ENCODE measurements at regions not wholly inside any gene's neighbourhood (a gene's known extent, or its start where the extent isn't known, plus 50 kb on each side); places are given as distances from the start of the nearest gene placed in this dataset.
"Not testable (repeated sequence)": the region's sequence is repeated elsewhere in the genome, so short reads cannot be mapped to it uniquely, and the experiment has no call there.

DNA sequence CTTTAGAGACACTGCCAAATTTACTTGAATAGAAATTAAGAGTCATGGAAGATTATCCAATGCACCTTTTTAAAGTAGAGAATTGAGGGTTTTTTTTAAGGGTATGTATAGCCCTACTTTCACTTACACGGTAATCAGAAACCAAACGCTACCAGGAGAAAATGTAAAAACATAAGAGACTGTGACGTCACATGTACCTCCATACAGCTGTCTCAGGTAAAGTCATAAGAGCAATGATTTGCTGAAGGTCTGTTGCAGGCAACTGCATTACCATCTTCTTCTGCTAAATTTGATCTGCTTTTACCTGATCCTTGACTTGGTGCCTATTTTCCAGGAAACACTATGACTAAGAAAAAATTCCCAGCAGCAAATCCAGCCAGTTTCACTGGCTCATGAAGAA is 478.5 kb upstream of the DDX18 start:
- H3K9me3 ChIP-seq (ENCODE audit: control insufficient read depth, low read depth, low read length) = no peaks in the 10 kb centered on the region
- no peaks in the 10 kb centered on the region for H3K27me3 ChIP-seq (ENCODE audit: control insufficient read depth, insufficient read depth, low read length)
- 100% methylated on average over 1 of the region's 3 CpGs for WGBS (ENCODE audit: insufficient coverage, low lambda C conversion rate)
- H3K4me3 ChIP-seq (ENCODE audit: low read length) = no peak overlapping the region
- H3K27ac ChIP-seq (ENCODE audit: low read length) = no peak overlapping the region
- H3K4me1 ChIP-seq (ENCODE audit: control insufficient read depth, insufficient read depth, low read length) = no peaks in the 10 kb centered on the region
- H3K36me3 ChIP-seq (ENCODE audit: control insufficient read depth, insufficient read depth, low read length) = no peaks in the 10 kb centered on the region
- no peak for DNase-seq

- Histone ChIP-seq H3K27ac (ENCODE audit: low read length) (no peak overlapping the region), H3K9me3 (ENCODE audit: control insufficient read depth, low read depth, low read length) (no peaks in the 10 kb centered on the region), H3K27me3 (ENCODE audit: control insufficient read depth, insufficient read depth, low read length) (no peaks in the 10 kb centered on the region), H3K4me1 (ENCODE audit: control insufficient read depth, insufficient read depth, low read length) (no peaks in the 10 kb centered on the region), H3K36me3 (ENCODE audit: control insufficient read depth, insufficient read depth, low read length) (no peaks in the 10 kb centered on the region), H3K4me3 (ENCODE audit: low read length) (no peak overlapping the region)
- no peak for DNase-seq
- no CpG with 5 or more reads among the region's 4 CpGs for WGBS (ENCODE audit: insufficient coverage, low lambda C conversion rate)
Observed at GRCh38 chr2:117336496-117336895, 478.0 kb upstream of the DDX18 start.

GRCh38 chr2:117337981-117338380 is 476.5 kb upstream of the DDX18 start:
- WGBS (ENCODE audit: insufficient coverage, low lambda C conversion rate) = no CpG with 5 or more reads among the region's 3 CpGs
- not testable (repeated sequence) for H3K36me3 ChIP-seq (ENCODE audit: control insufficient read depth, insufficient read depth, low read length); H3K4me3 ChIP-seq (ENCODE audit: low read length); H3K9me3 ChIP-seq (ENCODE audit: control insufficient read depth, low read depth, low read length); H3K4me1 ChIP-seq (ENCODE audit: control insufficient read depth, insufficient read depth, low read length); H3K27ac ChIP-seq (ENCODE audit: low read length); DNase-seq; H3K27me3 ChIP-seq (ENCODE audit: control insufficient read depth, insufficient read depth, low read length)

DNA sequence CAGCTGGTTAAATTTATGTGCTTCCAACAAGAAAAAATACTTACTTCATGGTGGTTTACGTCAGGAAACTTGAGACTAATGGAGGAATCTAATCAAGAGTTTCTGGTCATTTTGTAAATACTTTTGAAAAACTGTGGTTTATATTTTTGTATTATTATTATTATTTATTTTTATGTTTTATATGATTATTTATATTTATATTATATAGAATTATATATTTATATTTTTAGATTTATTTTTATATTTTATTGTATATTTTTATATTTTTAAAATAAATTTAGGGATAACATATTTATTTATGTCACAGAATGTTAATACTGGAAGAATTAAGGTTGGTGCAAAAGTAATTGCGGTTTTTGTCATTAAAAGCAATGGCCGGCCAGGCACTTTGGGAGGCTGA is 474.5 kb upstream of the DDX18 start:
- no peak overlapping the region for H3K27ac ChIP-seq (ENCODE audit: low read length)
- H3K4me3 ChIP-seq (ENCODE audit: low read length) = no peak overlapping the region
- 86% methylated on average over 1 of the region's 3 CpGs for WGBS (ENCODE audit: insufficient coverage, low lambda C conversion rate)
- no peaks in the 10 kb centered on the region for H3K27me3 ChIP-seq (ENCODE audit: control insufficient read depth, insufficient read depth, low read length)
- no peak for DNase-seq
- no peaks in the 10 kb centered on the region for H3K9me3 ChIP-seq (ENCODE audit: control insufficient read depth, low read depth, low read length)
- no peaks in the 10 kb centered on the region for H3K4me1 ChIP-seq (ENCODE audit: control insufficient read depth, insufficient read depth, low read length)
- no peaks in the 10 kb centered on the region for H3K36me3 ChIP-seq (ENCODE audit: control insufficient read depth, insufficient read depth, low read length)

DNA sequence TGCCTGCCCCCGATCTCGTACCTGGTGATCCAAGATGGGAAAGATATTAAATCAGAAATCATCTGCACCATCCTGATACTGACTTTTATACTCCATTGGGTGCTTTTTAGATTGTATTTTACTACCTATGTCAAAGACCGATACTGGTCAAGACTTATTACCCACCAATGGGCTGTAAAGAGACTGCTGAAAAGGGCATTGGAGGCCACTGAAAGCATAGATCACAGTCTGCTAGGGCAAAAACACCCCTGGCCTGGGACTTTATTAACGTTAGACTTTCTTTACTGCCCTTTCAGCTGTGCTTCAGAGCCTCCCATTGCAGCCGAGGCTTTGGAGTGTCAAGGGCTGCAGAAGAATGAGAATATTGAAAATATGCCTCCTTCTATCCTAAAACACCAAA is 472.8 kb upstream of the DDX18 start:
- WGBS (ENCODE audit: insufficient coverage, low lambda C conversion rate) = 100% methylated on average over 1 of the region's 5 CpGs

DNA sequence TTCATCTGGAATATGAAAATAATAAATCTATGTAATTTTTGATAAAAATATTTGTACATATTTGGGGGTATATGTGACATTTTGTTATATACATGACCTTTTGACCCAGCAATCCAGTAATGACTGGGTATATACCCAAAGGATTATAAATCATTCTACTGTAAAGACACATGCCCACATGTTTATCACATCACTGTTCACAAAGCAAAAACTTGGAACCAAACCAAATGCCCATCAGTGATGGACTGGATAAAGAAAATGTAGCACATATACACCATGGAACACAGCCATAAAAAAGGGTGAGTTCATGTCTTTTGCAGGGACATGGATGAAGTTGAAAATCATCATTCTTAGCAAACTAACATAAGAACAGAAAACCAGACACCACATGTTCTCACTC is 472.1 kb upstream of the DDX18 start:
- no peaks in the 10 kb centered on the region for H3K9me3 ChIP-seq (ENCODE audit: control insufficient read depth, low read depth, low read length)
- DNase-seq = no peak
- no peak overlapping the region for H3K4me3 ChIP-seq (ENCODE audit: low read length)
- H3K4me1 ChIP-seq (ENCODE audit: control insufficient read depth, insufficient read depth, low read length) = no peaks in the 10 kb centered on the region
- no peaks in the 10 kb centered on the region for H3K27me3 ChIP-seq (ENCODE audit: control insufficient read depth, insufficient read depth, low read length)
- no peak overlapping the region for H3K27ac ChIP-seq (ENCODE audit: low read length)
- H3K36me3 ChIP-seq (ENCODE audit: control insufficient read depth, insufficient read depth, low read length) = no peaks in the 10 kb centered on the region

More for the DNA sequence above, 472.8 kb upstream of the DDX18 start:
- Histone ChIP-seq H3K27me3 (ENCODE audit: control insufficient read depth, insufficient read depth, low read length) (no peaks in the 10 kb centered on the region), H3K27ac (ENCODE audit: low read length) (no peak overlapping the region), H3K36me3 (ENCODE audit: control insufficient read depth, insufficient read depth, low read length) (no peaks in the 10 kb centered on the region), H3K9me3 (ENCODE audit: control insufficient read depth, low read depth, low read length) (no peaks in the 10 kb centered on the region), H3K4me3 (ENCODE audit: low read length) (no peak overlapping the region), H3K4me1 (ENCODE audit: control insufficient read depth, insufficient read depth, low read length) (no peaks in the 10 kb centered on the region)
- no peak for DNase-seq

- H3K36me3 ChIP-seq (ENCODE audit: control insufficient read depth, insufficient read depth, low read length) = no peaks in the 10 kb centered on the region
- DNase-seq = no peak
- H3K27ac ChIP-seq (ENCODE audit: low read length) = no peak overlapping the region
- H3K4me1 ChIP-seq (ENCODE audit: control insufficient read depth, insufficient read depth, low read length) = no peaks in the 10 kb centered on the region
- no peaks in the 10 kb centered on the region for H3K27me3 ChIP-seq (ENCODE audit: control insufficient read depth, insufficient read depth, low read length)
- H3K9me3 ChIP-seq (ENCODE audit: control insufficient read depth, low read depth, low read length) = no peaks in the 10 kb centered on the region
- no peak overlapping the region for H3K4me3 ChIP-seq (ENCODE audit: low read length)
- WGBS (ENCODE audit: insufficient coverage, low lambda C conversion rate) = no CpG with 5 or more reads among the region's 4 CpGs
Observed at GRCh38 chr2:117349687-117350086, 464.8 kb upstream of the DDX18 start.

DNA sequence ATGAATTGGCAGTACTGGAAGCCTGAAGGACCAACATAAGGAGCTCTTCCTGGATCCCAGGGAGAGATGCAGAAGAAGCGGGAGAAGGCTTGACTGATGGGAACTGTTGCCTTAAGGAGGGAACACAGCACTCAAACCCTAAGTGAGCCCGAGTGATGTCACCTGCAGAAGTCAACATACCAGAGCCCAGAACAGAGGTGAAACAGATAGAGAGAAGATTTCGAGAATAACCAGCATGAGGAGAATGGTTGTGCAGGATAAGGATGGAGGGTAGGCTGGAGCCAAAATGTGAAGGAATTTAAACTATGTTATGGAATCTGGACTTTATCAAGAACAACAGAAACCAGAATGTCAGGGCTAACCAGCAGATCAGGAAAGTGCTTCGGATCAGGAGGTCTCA is 463.1 kb upstream of the DDX18 start:
- Histone ChIP-seq H3K27ac (ENCODE audit: low read length) (no peak overlapping the region), H3K36me3 (ENCODE audit: control insufficient read depth, insufficient read depth, low read length) (no peaks in the 10 kb centered on the region), H3K9me3 (ENCODE audit: control insufficient read depth, low read depth, low read length) (no peaks in the 10 kb centered on the region), H3K27me3 (ENCODE audit: control insufficient read depth, insufficient read depth, low read length) (no peaks in the 10 kb centered on the region), H3K4me3 (ENCODE audit: low read length) (no peak overlapping the region), H3K4me1 (ENCODE audit: control insufficient read depth, insufficient read depth, low read length) (no peaks in the 10 kb centered on the region)
- no peak for DNase-seq
- WGBS (ENCODE audit: insufficient coverage, low lambda C conversion rate) = no CpG with 5 or more reads among the region's 4 CpGs

DNA sequence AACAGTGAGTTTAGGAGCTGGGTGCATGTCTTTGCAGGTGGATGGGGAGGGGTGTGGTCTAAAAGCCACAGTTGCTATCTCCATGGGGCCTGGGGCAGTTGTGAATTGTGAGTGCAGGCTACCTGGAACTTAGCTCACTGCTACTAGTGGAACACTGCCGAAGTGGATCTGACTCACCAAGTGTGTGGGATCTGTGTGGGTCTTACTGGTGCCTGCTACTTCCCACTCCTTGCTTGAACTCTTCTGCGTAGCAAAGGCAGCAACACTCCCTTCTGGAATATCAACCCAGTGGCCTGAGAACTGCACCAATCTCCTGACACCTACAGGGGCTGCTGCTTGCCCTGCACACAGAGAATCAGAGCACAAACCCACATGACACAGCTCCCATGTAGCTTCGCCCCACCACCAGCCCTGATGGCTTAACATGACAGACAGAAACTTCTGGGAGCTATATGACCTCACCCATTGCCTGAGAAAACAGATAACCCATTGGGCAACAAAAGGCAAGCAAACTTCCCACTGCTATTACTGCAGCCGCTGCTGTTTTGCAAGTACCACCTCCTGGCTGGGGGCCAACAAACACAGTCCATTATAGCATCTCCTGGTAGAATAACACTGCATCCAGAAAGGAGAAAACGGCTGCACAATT is 455.1 kb upstream of the DDX18 start:
- no peak for DNase-seq
- Histone ChIP-seq H3K9me3 (ENCODE audit: control insufficient read depth, low read depth, low read length) (no peaks in the 10 kb centered on the region), H3K4me1 (ENCODE audit: control insufficient read depth, insufficient read depth, low read length) (no peaks in the 10 kb centered on the region), H3K27me3 (ENCODE audit: control insufficient read depth, insufficient read depth, low read length) (no peaks in the 10 kb centered on the region), H3K36me3 (ENCODE audit: control insufficient read depth, insufficient read depth, low read length) (no peaks in the 10 kb centered on the region), H3K4me3 (ENCODE audit: low read length) (no peak overlapping the region), H3K27ac (ENCODE audit: low read length) (no peak overlapping the region)
- WGBS (ENCODE audit: insufficient coverage, low lambda C conversion rate) = no CpG with 5 or more reads among the region's 5 CpGs

DNA sequence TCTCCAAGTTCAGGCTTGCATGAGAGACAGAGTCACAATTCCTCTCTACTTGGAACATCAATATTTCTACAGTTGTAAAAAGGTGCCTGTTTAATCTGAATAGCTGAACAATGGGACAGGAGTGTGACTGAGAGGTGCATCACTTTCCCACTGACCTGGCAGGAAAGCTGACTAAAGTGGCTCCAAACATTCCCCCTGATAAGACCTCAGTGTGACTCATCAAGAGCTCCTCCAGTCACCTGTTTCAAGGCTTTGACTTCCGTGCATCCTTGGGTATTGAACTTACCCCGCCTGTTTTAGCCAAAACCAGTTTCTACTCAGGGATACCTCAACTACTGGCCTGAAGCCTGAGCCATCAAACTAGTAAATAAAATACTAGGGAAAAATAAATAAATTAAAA is 453.9 kb upstream of the DDX18 start:
- no peaks in the 10 kb centered on the region for H3K36me3 ChIP-seq (ENCODE audit: control insufficient read depth, insufficient read depth, low read length)
- no peak overlapping the region for H3K4me3 ChIP-seq (ENCODE audit: low read length)
- H3K27me3 ChIP-seq (ENCODE audit: control insufficient read depth, insufficient read depth, low read length) = no peaks in the 10 kb centered on the region
- no peaks in the 10 kb centered on the region for H3K4me1 ChIP-seq (ENCODE audit: control insufficient read depth, insufficient read depth, low read length)
- WGBS (ENCODE audit: insufficient coverage, low lambda C conversion rate) = no CpG with 5 or more reads among the region's 2 CpGs
- DNase-seq = no peak
- no peaks in the 10 kb centered on the region for H3K9me3 ChIP-seq (ENCODE audit: control insufficient read depth, low read depth, low read length)
- no peak overlapping the region for H3K27ac ChIP-seq (ENCODE audit: low read length)

DNA sequence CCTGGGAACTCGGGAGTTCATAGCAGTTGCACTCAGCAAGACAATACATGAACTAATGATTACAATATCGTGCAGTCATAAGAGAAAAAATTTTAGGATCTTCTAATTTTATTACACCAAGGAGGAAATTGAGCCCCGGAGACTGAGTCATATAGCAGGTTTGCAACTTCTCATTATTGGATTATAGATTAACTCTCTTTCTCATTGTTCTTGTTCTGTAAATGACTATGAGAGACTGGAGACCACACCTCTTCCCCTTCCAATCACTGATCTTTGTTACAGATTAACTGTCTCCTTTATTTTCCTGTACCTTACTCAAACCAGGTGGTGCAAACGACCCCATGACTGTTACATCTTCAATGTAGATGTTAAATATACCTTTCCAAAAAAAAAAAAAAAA is 435.8 kb upstream of the DDX18 start:
- Histone ChIP-seq H3K27me3 (ENCODE audit: control insufficient read depth, insufficient read depth, low read length) (no peaks in the 10 kb centered on the region), H3K4me1 (ENCODE audit: control insufficient read depth, insufficient read depth, low read length) (no peaks in the 10 kb centered on the region), H3K4me3 (ENCODE audit: low read length) (no peak overlapping the region), H3K36me3 (ENCODE audit: control insufficient read depth, insufficient read depth, low read length) (no peaks in the 10 kb centered on the region), H3K27ac (ENCODE audit: low read length) (no peak overlapping the region), H3K9me3 (ENCODE audit: control insufficient read depth, low read depth, low read length) (no peaks in the 10 kb centered on the region)
- DNase-seq = no peak
- WGBS (ENCODE audit: insufficient coverage, low lambda C conversion rate) = no CpG with 5 or more reads among the region's 4 CpGs

All from large intestine (tissue), 3 donors.